SK-N-SH (cell line): ENCODE measurements at regions not wholly inside any gene's neighbourhood (a gene's known extent, or its start where the extent isn't known, plus 50 kb on each side); places are given as distances from the start of the nearest gene placed in this dataset.

ENCODE experiments used
- CTCF ChIA-PET: fragments of 300-600, 350-600 bp; formaldehyde crosslinking; extraction: SDS; loops from one replicate; lab custom pipeline; 2021; lab: Yijun Ruan, JAX
- POLR2A ChIA-PET: fragments of 350-600 bp; sonication (Branson Sonifier 250); formaldehyde crosslinking; extraction: SDS; loops from one replicate; lab custom pipeline; 2020; ENCODE audit warnings: antibody characterized with exemption, inconsistent platforms; lab: Yijun Ruan, JAX
- DNase-seq: peaks from one replicate; pipeline ENCODE4 v3.0.0; 2012
- H2AFZ ChIP-seq: fragments of 200-600 bp; sonication (generic); 2 replicates; pipeline ENCODE4 v1.8.1; 2016; ENCODE audit warnings: antibody characterized with exemption, mild to moderate bottlenecking, low read depth
- H3F3A ChIP-seq: fragments of 200-600 bp; sonication (generic); replicated peaks from 2 replicates; pipeline ENCODE3; 2016; ENCODE audit warnings: antibody characterized with exemption, mild to moderate bottlenecking; ENCODE audit not compliant: insufficient read depth
- H3K27ac ChIP-seq, 2 experiments: fragments of 200-500 bp in 1 of 2; fragments of 200-600 bp in 1 of 2; sonication (Bioruptor generic) in 1 of 2; sonication (generic), shearing (Covaris generic) in 1 of 2; 2 replicates each; pipeline versions ENCODE4 v1.5.1 to v1.6.1; 2014 to 2016; ENCODE audit warnings: low read depth in 2 of 2, inconsistent platforms in 1 of 2, low read length in 1 of 2, mild to moderate bottlenecking in 1 of 2, mixed read lengths in 1 of 2
- H3K27me3 ChIP-seq: fragments of 200-600 bp; sonication (generic), shearing (Covaris generic); 2 replicates; pipeline ENCODE4 v1.6.1; 2016; ENCODE audit warnings: mixed run types; ENCODE audit not compliant: insufficient read depth
- H3K36me3 ChIP-seq, 2 experiments: fragments of 200-500 bp in 1 of 2; fragments of 200-600 bp in 1 of 2; sonication (Bioruptor generic) in 1 of 2; sonication (generic) in 1 of 2; replicated peaks in 1 of 2; 2 replicates each; pipeline versions ENCODE3 to v1.5.1; 2014 to 2016; ENCODE audit warnings: low read length in 1 of 2, mild to moderate bottlenecking in 1 of 2; ENCODE audit not compliant: insufficient read depth in 2 of 2, control insufficient read depth in 1 of 2
- H3K4me1 ChIP-seq, 2 experiments: fragments of 200-500 bp in 1 of 2; fragments of 200-600 bp in 1 of 2; sonication (Bioruptor generic) in 1 of 2; sonication (generic), shearing (Covaris generic) in 1 of 2; 2 replicates each; pipeline versions ENCODE4 v1.5.1 to v1.6.1; 2014 to 2016; ENCODE audit warnings: low read depth in 1 of 2, low read length in 1 of 2, mixed run types in 1 of 2; ENCODE audit not compliant: insufficient read depth in 2 of 2, control insufficient read depth in 1 of 2
- H3K4me2 ChIP-seq: fragments of 200-600 bp; sonication (generic), shearing (Covaris generic); 2 replicates; pipeline ENCODE4 v1.6.1; 2017; ENCODE audit warnings: mixed run types
- H3K4me3 ChIP-seq, 2 experiments: fragments of 200-500 bp in 1 of 2; fragments of 200-600 bp in 1 of 2; sonication (Bioruptor generic) in 1 of 2; sonication (generic), shearing (Covaris generic) in 1 of 2; 2 replicates each; pipeline versions ENCODE4 v1.5.1 to v1.8.1; 2014 to 2016; ENCODE audit warnings: low read depth in 2 of 2, inconsistent platforms in 1 of 2, low read length in 1 of 2, mild to moderate bottlenecking in 1 of 2, mixed read lengths in 1 of 2, moderate library complexity in 1 of 2
- H3K79me2 ChIP-seq: fragments of 200-600 bp; sonication (generic); 2 replicates; pipeline ENCODE4 v1.8.1; 2017; ENCODE audit warnings: mild to moderate bottlenecking; ENCODE audit not compliant: insufficient read depth
- H3K9ac ChIP-seq: fragments of 200-600 bp; sonication (generic); 2 replicates; pipeline ENCODE4 v1.6.1; 2017; ENCODE audit warnings: mixed run types
- H3K9me2 ChIP-seq: fragments of 200-600 bp; sonication (generic); 2 replicates; pipeline ENCODE4 v1.6.1; 2017; ENCODE audit warnings: mixed run types
- H3K9me3 ChIP-seq: fragments of 200-600 bp; sonication (generic); 2 replicates; pipeline ENCODE4 v1.6.1; 2017; ENCODE audit warnings: mixed run types, mild to moderate bottlenecking, moderate library complexity
- H4K20me1 ChIP-seq: fragments of 200-600 bp; sonication (generic); 2 replicates; pipeline ENCODE4 v1.6.1; 2017; ENCODE audit warnings: mild to moderate bottlenecking, mixed run types; ENCODE audit not compliant: insufficient read depth
- CHD2 ChIP-seq: fragments of 150-350 bp; IDR thresholded peaks from 2 replicates; pipeline ENCODE4 v1.6.1; 2018; ENCODE audit warnings: low read length; ENCODE audit not compliant: partially characterized antibody
- FOXM1 ChIP-seq: IDR thresholded peaks from 2 replicates; pipeline ENCODE4 v1.4.0; 2012; ENCODE audit warnings: low read depth, mild to moderate bottlenecking
- RCOR1 ChIP-seq: fragments of 150-350 bp; IDR thresholded peaks from 2 replicates; pipeline ENCODE4 v1.6.1; 2017; ENCODE audit warnings: antibody characterized with exemption, low read length
- RFX5 ChIP-seq: IDR thresholded peaks from 2 replicates; pipeline ENCODE4 v1.6.1; 2012; ENCODE audit warnings: mild to moderate bottlenecking, improper control_type of control experiment, low read length
- TEAD4 ChIP-seq: IDR thresholded peaks from 2 replicates; pipeline ENCODE4 v1.4.0; 2012; ENCODE audit warnings: mild to moderate bottlenecking, borderline replicate concordance; ENCODE audit not compliant: insufficient read depth
- WGBS: methylation state at CpG from one replicate; pipeline ENCODE4 v1.1.6; 2017; ENCODE audit warnings: low lambda C conversion rate; 5-methylcytosine and 5-hydroxymethylcytosine counted together
- TF ChIP-seq, protein P1 (sequence below): IDR thresholded peaks from 2 replicates; pipeline ENCODE4 v1.4.0; 2012; ENCODE audit warnings: low read depth
- TF ChIP-seq, protein P2 (sequence below): fragments of 150-350 bp; IDR thresholded peaks from 2 replicates; pipeline ENCODE4 v1.6.1; 2017; ENCODE audit warnings: antibody characterized with exemption, low read length, low read depth, borderline replicate concordance
- TF ChIP-seq, protein P3 (sequence below): IDR thresholded peaks from 2 replicates; pipeline ENCODE4 v1.6.1; 2012; ENCODE audit warnings: mild to moderate bottlenecking, low read depth, low read length, moderate library complexity

DNA sequence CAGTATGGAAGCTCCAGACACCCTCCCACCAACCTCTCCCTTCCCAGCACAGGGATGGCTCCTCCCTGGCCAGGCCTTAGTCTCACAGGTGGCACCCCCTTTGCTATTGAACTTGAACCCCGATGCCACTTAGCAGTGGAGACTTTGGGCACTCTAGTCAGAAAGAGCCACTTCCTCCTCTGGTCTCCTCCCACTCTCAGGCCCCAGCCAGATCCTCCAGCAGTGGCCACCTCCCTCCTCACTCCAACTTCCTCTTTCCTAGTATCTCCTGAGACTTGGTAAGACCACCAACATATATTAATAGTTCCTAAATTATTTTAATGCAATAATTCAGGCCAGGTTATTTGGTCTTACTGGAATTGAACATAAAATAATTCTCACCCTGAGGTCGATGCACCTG, 437.2 kb upstream of the ID2 start:
- H3K4me1 ChIP-seq = peaks cover 0 to 2% of the 10 kb centered on the region in 2 experiments; a peak in 1 of 4 replicates
- no peaks in the 10 kb centered on the region for H4K20me1 ChIP-seq
- no peak overlapping the region for H2AFZ ChIP-seq
- no peaks in the 10 kb centered on the region for H3F3A ChIP-seq
- no peak overlapping the region for H3K27ac ChIP-seq
- ChIA-PET CTCF (interaction anchor here (1.2 kb wide), 1 partner anchor 221 kb away, joined by 3 read pairs; no protein-coding TSS in a partner anchor), POLR2A (no interaction called here)
- no peak overlapping the region for H3K9ac ChIP-seq
- no peak overlapping the region for H3K4me2 ChIP-seq
- H3K9me3 ChIP-seq = no peaks in the 10 kb centered on the region
- WGBS = 17% methylated on average over 2 of the region's 2 CpGs
- H3K4me3 ChIP-seq = no peak overlapping the region
- no peaks in the 10 kb centered on the region for H3K27me3 ChIP-seq
- no peaks in the 10 kb centered on the region for H3K9me2 ChIP-seq
- no peaks in the 10 kb centered on the region for H3K36me3 ChIP-seq
- DNase-seq = no peak
- no peak for TF ChIP-seq CHD2
- TF ChIP-seq TEAD4 = no peak
- H3K79me2 ChIP-seq = no peaks in the 10 kb centered on the region

DNA sequence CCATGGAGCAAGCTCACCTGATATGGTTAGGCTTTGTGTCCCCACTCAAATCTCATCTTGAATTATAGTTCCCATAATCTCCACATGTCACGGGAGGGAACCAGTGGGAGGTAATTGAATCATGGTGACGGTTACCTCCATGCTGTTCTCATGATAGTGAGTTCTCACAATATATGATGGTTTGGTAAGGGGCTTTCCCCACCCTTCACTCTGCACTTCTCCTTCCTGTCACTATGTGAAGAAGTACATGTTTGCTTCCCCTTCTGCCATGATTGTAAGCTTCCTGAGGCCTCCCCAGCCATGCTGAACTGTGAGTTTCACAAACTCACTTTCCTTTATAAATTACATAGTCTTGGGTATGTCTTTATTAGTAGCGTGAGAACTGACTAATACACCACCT, 435.7 kb upstream of the ID2 start:
- ChIA-PET POLR2A (no interaction called here), CTCF (interaction anchor here (1.0 kb wide), 1 partner anchor 8 kb away, joined by 3 read pairs; no protein-coding TSS in a partner anchor)
- H3K4me2 ChIP-seq = no peak overlapping the region
- H3K9me3 ChIP-seq = no peaks in the 10 kb centered on the region
- WGBS = 79% methylated on average over 3 of the region's 3 CpGs
- H3K27me3 ChIP-seq = no peaks in the 10 kb centered on the region
- H3K4me3 ChIP-seq = no peak overlapping the region
- H3K9ac ChIP-seq = no peak overlapping the region
- no peak overlapping the region for H2AFZ ChIP-seq
- H3K27ac ChIP-seq = no peak overlapping the region
- no peaks in the 10 kb centered on the region for H3K9me2 ChIP-seq
- H3F3A ChIP-seq = no peaks in the 10 kb centered on the region
- DNase-seq = no peak
- H3K4me1 ChIP-seq = peaks cover 0 to 2% of the 10 kb centered on the region in 2 experiments; a peak in 1 of 4 replicates
- no peaks in the 10 kb centered on the region for H4K20me1 ChIP-seq
- no peaks in the 10 kb centered on the region for H3K79me2 ChIP-seq
- no peaks in the 10 kb centered on the region for H3K36me3 ChIP-seq
- TF ChIP-seq RCOR1 = no peak
- TF ChIP-seq, all 33 proteins: peak for 0

DNA sequence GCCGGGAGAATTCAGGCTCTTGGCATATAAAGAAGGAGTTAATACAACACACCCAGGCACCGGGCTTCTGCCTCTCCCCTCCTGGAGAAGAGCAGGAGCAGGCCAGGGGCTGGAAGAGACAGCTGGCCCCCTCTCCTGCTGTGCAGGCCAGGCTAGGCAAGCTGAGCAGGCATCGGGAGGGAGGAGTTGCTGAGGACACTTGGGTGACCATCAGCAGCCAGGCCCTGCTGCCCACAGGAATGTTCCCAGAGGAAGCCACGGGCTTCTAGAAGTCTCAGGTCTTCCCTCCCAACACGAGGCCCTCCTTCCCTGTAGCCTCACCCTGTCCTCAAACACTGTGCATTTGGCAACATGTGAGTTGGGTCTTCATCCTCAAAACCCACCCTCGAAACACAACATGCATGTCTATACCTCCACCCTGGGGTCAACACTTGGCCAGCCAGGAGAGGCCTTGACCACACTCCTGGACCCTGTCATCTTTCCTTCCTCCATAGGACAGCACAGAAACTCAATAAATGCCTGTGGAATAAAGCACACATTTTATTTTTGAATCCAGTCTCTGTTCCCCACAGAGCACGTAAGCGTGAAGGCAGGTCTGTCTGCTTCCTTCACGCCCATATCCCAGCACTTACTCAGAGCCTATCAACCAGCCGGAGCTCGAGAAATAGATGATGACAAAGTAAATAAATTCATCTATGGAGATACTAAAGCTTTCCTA, 433.8 kb upstream of the ID2 start:
- CTCF ChIA-PET = interaction anchor here (1.1 kb wide), 1 partner anchor 11 kb away, joined by 3 read pairs; no protein-coding TSS in a partner anchor
- TF ChIP-seq CHD2 (no peak), RCOR1 (no peak), RFX5 (no peak), FOXM1 (no peak)
- TF ChIP-seq, protein P1, sequence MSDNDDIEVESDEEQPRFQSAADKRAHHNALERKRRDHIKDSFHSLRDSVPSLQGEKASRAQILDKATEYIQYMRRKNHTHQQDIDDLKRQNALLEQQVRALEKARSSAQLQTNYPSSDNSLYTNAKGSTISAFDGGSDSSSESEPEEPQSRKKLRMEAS = no peak
- TF ChIP-seq, protein P2, sequence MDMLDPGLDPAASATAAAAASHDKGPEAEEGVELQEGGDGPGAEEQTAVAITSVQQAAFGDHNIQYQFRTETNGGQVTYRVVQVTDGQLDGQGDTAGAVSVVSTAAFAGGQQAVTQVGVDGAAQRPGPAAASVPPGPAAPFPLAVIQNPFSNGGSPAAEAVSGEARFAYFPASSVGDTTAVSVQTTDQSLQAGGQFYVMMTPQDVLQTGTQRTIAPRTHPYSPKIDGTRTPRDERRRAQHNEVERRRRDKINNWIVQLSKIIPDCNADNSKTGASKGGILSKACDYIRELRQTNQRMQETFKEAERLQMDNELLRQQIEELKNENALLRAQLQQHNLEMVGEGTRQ = no peak
- TF ChIP-seq, protein P3, sequence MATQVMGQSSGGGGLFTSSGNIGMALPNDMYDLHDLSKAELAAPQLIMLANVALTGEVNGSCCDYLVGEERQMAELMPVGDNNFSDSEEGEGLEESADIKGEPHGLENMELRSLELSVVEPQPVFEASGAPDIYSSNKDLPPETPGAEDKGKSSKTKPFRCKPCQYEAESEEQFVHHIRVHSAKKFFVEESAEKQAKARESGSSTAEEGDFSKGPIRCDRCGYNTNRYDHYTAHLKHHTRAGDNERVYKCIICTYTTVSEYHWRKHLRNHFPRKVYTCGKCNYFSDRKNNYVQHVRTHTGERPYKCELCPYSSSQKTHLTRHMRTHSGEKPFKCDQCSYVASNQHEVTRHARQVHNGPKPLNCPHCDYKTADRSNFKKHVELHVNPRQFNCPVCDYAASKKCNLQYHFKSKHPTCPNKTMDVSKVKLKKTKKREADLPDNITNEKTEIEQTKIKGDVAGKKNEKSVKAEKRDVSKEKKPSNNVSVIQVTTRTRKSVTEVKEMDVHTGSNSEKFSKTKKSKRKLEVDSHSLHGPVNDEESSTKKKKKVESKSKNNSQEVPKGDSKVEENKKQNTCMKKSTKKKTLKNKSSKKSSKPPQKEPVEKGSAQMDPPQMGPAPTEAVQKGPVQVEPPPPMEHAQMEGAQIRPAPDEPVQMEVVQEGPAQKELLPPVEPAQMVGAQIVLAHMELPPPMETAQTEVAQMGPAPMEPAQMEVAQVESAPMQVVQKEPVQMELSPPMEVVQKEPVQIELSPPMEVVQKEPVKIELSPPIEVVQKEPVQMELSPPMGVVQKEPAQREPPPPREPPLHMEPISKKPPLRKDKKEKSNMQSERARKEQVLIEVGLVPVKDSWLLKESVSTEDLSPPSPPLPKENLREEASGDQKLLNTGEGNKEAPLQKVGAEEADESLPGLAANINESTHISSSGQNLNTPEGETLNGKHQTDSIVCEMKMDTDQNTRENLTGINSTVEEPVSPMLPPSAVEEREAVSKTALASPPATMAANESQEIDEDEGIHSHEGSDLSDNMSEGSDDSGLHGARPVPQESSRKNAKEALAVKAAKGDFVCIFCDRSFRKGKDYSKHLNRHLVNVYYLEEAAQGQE = no peak
- no peak overlapping the region for H2AFZ ChIP-seq
- WGBS = 53% methylated on average over 10 of the region's 11 CpGs
- no peaks in the 10 kb centered on the region for H3K36me3 ChIP-seq
- no peak overlapping the region for H3K4me3 ChIP-seq
- no peak overlapping the region for H3K27ac ChIP-seq
- H3K9me2 ChIP-seq = no peaks in the 10 kb centered on the region
- H3F3A ChIP-seq = no peaks in the 10 kb centered on the region
- no peak for DNase-seq
- no peaks in the 10 kb centered on the region for H3K9me3 ChIP-seq
- H3K27me3 ChIP-seq = no peaks in the 10 kb centered on the region
- peaks cover 0 to 2% of the 10 kb centered on the region in 2 experiments; a peak in 1 of 4 replicates for H3K4me1 ChIP-seq
- POLR2A ChIA-PET = no interaction called here
- H3K79me2 ChIP-seq = no peaks in the 10 kb centered on the region
- no peak overlapping the region for H3K4me2 ChIP-seq
- H4K20me1 ChIP-seq = no peaks in the 10 kb centered on the region
- no peak overlapping the region for H3K9ac ChIP-seq
